ENCODE measurements at regions not wholly inside any gene's neighbourhood (a gene's known extent, or its start where the extent isn't known, plus 50 kb on each side); places are given as distances from the start of the nearest gene placed in this dataset.

DNA sequence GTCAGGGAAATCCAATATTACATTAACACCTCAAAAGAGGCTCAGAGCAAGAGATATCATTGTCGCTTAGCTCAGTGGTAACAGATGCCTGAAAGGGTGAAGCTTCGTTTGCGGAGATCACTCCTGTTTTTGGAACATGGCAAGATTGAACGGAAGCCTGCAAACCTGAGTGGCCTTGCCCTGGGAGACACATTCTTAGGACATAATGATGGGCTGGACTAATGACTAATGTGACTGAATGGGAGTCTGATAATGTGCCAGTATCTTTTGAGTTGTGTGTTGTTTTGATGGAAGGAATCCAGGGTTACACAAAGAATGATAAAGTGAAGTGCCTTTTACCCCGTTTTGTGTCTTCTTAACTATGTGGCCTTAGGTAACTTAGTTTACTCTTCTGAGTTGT is 109.3 kb upstream of the IFNG-AS1 start:
- dilution Hi-C loops (cut with MboI; ENCODE audit: extremely low pct_ligation_motif_present, low sequenced_read_pairs) = no loop called here
- ChIA-PET CTCF (no interaction called here), POLR2A (no interaction called here)
- intact Hi-C loops (cut with micrococcal nuclease) = no loop called here
- no peak overlapping the region for H3K9ac ChIP-seq (replicated peaks; ENCODE audit: extremely low read depth, insufficient read depth, low read length)
- H3K27ac ChIP-seq (ENCODE audit: insufficient read depth, low read depth, low read length) = no peak overlapping the region
- no peak for TF ChIP-seq POLR2AphosphoS5 (IDR thresholded peaks at IDR 0.05; ENCODE audit: insufficient read depth, low read depth, low read length)
- no peak for TF ChIP-seq EZH2 (IDR thresholded peaks at IDR 0.05; ENCODE audit: borderline replicate concordance, low read depth, low read length, severe bottlenecking)
- no peak for TF ChIP-seq GATA2 (IDR thresholded peaks at IDR 0.05; ENCODE audit: insufficient read depth, insufficient read length, low read depth, low read length)
- no peak for TF ChIP-seq FOS (IDR thresholded peaks at IDR 0.05; ENCODE audit: borderline replicate concordance, insufficient read depth, low read length)
- no peak for TF ChIP-seq MYC (IDR thresholded peaks at IDR 0.05; ENCODE audit: low read depth, low read length)
- no peak for TF ChIP-seq POLR2A (IDR thresholded peaks at IDR 0.05; ENCODE audit: low read depth, low read length)
- TF ChIP-seq, protein P1, sequence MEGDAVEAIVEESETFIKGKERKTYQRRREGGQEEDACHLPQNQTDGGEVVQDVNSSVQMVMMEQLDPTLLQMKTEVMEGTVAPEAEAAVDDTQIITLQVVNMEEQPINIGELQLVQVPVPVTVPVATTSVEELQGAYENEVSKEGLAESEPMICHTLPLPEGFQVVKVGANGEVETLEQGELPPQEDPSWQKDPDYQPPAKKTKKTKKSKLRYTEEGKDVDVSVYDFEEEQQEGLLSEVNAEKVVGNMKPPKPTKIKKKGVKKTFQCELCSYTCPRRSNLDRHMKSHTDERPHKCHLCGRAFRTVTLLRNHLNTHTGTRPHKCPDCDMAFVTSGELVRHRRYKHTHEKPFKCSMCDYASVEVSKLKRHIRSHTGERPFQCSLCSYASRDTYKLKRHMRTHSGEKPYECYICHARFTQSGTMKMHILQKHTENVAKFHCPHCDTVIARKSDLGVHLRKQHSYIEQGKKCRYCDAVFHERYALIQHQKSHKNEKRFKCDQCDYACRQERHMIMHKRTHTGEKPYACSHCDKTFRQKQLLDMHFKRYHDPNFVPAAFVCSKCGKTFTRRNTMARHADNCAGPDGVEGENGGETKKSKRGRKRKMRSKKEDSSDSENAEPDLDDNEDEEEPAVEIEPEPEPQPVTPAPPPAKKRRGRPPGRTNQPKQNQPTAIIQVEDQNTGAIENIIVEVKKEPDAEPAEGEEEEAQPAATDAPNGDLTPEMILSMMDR (IDR thresholded peaks at IDR 0.05; ENCODE audit: extremely low read depth in 1 of 2, insufficient read depth in 1 of 2, low read depth in 1 of 2, low read length in 2 of 2) = no peak
- no peak for TF ChIP-seq JUN (IDR thresholded peaks at IDR 0.05; ENCODE audit: borderline replicate concordance, insufficient read depth, insufficient read length, low read depth)
- TF ChIP-seq, protein P2, sequence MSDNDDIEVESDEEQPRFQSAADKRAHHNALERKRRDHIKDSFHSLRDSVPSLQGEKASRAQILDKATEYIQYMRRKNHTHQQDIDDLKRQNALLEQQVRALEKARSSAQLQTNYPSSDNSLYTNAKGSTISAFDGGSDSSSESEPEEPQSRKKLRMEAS (IDR thresholded peaks at IDR 0.05; ENCODE audit: insufficient read depth, insufficient read length) = no peak
- no peaks in the 10 kb centered on the region for H3K27me3 ChIP-seq (ENCODE audit: control insufficient read depth in 2 of 2, insufficient read depth in 2 of 2, low read length in 2 of 2)
- H3K4me1 ChIP-seq (ENCODE audit: control insufficient read depth, extremely low read depth, insufficient read depth, low read length) = no peaks in the 10 kb centered on the region
- no peak overlapping the region for H3K4me3 ChIP-seq (replicated peaks in 1 of 3; ENCODE audit: insufficient read depth in 1 of 3, low read depth in 1 of 3, low read length in 3 of 3)
- H3K9me1 ChIP-seq (replicated peaks; ENCODE audit: control insufficient read depth, extremely low read depth, insufficient read depth, low read length) = no peaks in the 10 kb centered on the region
- H3K9me3 ChIP-seq (replicated peaks; ENCODE audit: control insufficient read depth, insufficient read depth, low read length) = no peaks in the 10 kb centered on the region
- H2AFZ ChIP-seq (ENCODE audit: low read depth, low read length) = no peak overlapping the region
- no peaks in the 10 kb centered on the region for H4K20me1 ChIP-seq (replicated peaks; ENCODE audit: control insufficient read depth, extremely low read depth, insufficient read depth, low read length)
- FAIRE-seq (no peak), DNase-seq (ENCODE audit: low read depth, low spot score) (no peak)
- BruUV-seq (replicated peaks) = no TSS peak
- no peaks in the 10 kb centered on the region for H3K36me3 ChIP-seq (ENCODE audit: control insufficient read depth in 2 of 2, extremely low read depth in 1 of 2, insufficient read depth in 2 of 2, low read length in 2 of 2)
- no peaks in the 10 kb centered on the region for H3K79me2 ChIP-seq (ENCODE audit: control insufficient read depth, insufficient read depth, low read length)
- H3K4me2 ChIP-seq (ENCODE audit: insufficient read depth, low read length) = no peak overlapping the region
